ENCODE measurements at regions not wholly inside any gene's neighbourhood (a gene's known extent, or its start where the extent isn't known, plus 50 kb on each side); places are given as distances from the start of the nearest gene placed in this dataset.
A peak's percentile ranks its signal among the peaks of the same experiment; 100 is the strongest.

DNA sequence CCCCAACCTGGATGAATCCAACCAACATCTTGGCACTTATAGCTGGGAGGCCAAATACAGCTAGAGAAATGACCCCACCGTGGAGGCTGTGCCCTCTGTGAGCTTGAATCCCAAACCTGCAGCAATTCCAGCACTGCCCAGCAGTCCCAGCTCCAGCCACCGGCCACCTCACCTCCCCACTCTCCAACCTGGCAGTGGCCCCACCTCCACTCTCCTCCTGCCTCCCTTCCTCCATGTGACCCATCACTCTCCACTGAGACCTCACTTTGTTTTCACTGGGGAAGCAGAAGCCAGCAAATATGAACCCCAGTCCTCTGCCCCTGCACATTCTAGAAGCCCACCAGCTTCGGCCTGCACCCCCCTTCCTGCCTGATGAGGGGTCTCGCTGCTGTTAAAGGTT lies 79.7 kb upstream of the LINGO1 start:
- no peak for ATAC-seq (ENCODE audit: low read depth in 2 of 2)

DNA sequence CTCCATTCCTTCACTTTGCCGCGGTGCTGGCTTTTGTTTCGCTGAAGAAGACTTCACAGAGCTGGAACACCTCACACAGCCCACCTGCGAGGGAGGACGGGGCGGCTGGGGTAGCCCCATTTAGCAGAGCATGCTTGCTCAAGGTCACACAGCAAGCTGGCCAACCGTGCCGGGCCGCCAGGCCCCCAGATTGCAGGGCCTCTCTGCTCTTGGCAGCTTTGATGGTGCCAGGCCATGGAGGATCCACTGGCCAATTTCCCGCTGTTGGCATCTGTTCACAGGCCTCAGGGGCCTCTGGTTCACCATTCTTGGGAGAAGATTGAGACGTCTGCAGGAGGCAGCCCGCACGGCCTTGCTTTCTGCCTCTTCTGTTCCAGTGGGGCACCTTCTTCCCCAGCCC lies 77.9 kb upstream of the LINGO1 start:
- Mint-ChIP-seq H3K4me1 (peaks cover 0 to 2% (median 0%) of the 10 kb centered on the region in 4 donors), H3K4me3 (no peak overlapping the region), H3K27me3 (peaks cover 10% of the 10 kb centered on the region), H3K27ac (no peak overlapping the region), H3K36me3 (no peaks in the 10 kb centered on the region), H3K9me3 (peaks cover 0 to 1% (median 0%) of the 10 kb centered on the region in 7 donors)
- ATAC-seq (ENCODE audit: low read depth in 2 of 2): no peak
- H3K4me3 ChIP-seq (ENCODE audit: low read depth, low read length): no peak overlapping the region
- DNase-seq: no peak
- H3K27ac ChIP-seq (ENCODE audit: insufficient read depth, low read length, poor library complexity, severe bottlenecking): no peak overlapping the region
- no peaks in the 10 kb centered on the region for H3K9me3 ChIP-seq (ENCODE audit: control insufficient read depth in 2 of 2, low read length in 2 of 2)
- no peaks in the 10 kb centered on the region for H3K36me3 ChIP-seq (ENCODE audit: control insufficient read depth, insufficient read depth, low read length)
- H3K27me3 ChIP-seq (ENCODE audit: control insufficient read depth, insufficient read depth, low read length): no peaks in the 10 kb centered on the region
- H3K4me1 ChIP-seq (ENCODE audit: control insufficient read depth, insufficient read depth, low read length, poor library complexity, severe bottlenecking): no peaks in the 10 kb centered on the region

More for the DNA sequence above, 79.7 kb upstream of the LINGO1 start:
- Mint-ChIP-seq H3K4me1 (peaks cover 0 to 2% (median 0%) of the 10 kb centered on the region in 4 donors), H3K27me3 (peaks cover 6% of the 10 kb centered on the region), H3K36me3 (no peaks in the 10 kb centered on the region), H3K4me3 (no peak overlapping the region), H3K27ac (no peak overlapping the region), H3K9me3 (peaks cover 0 to 1% (median 0%) of the 10 kb centered on the region in 7 donors)
- Histone ChIP-seq H3K4me3 (ENCODE audit: low read depth, low read length) (no peak overlapping the region), H3K4me1 (ENCODE audit: control insufficient read depth, insufficient read depth, low read length, poor library complexity, severe bottlenecking) (no peaks in the 10 kb centered on the region), H3K36me3 (ENCODE audit: control insufficient read depth, insufficient read depth, low read length) (no peaks in the 10 kb centered on the region), H3K9me3 (ENCODE audit: control insufficient read depth in 2 of 2, low read length in 2 of 2) (no peaks in the 10 kb centered on the region), H3K27ac (ENCODE audit: insufficient read depth, low read length, poor library complexity, severe bottlenecking) (no peak overlapping the region), H3K27me3 (ENCODE audit: control insufficient read depth, insufficient read depth, low read length) (no peaks in the 10 kb centered on the region)
- no peak for DNase-seq

DNA sequence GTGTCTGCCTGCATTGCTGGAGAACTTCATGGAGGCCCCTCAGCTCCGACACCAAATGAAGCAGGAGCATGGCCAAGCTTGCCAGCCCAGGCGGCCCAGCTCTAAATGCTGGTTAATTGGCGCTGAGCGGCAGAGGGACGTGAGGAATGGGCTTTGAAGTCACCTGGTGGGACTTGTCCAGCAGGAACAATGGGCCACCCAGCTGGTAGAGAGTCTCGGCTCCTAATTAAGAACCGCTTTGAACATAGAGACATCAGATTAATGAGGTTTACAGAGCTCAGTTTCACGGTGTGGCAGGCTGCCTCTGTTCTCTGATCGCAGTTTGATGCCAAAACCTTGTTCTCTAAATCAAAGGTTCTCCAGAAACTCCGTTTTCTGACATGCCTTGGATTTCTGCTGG lies 77.5 kb upstream of the LINGO1 start:
- Histone ChIP-seq H3K27ac (ENCODE audit: insufficient read depth, low read length, poor library complexity, severe bottlenecking) (no peak overlapping the region), H3K36me3 (ENCODE audit: control insufficient read depth, insufficient read depth, low read length) (no peaks in the 10 kb centered on the region), H3K27me3 (ENCODE audit: control insufficient read depth, insufficient read depth, low read length) (no peaks in the 10 kb centered on the region), H3K4me3 (ENCODE audit: low read depth, low read length) (no peak overlapping the region), H3K9me3 (ENCODE audit: control insufficient read depth in 2 of 2, low read length in 2 of 2) (no peaks in the 10 kb centered on the region), H3K4me1 (ENCODE audit: control insufficient read depth, insufficient read depth, low read length, poor library complexity, severe bottlenecking) (no peaks in the 10 kb centered on the region)
- Mint-ChIP-seq H3K9me3 (peaks cover 0 to 1% (median 0%) of the 10 kb centered on the region in 7 donors), H3K4me3 (no peak overlapping the region), H3K27me3 (peaks cover 10% of the 10 kb centered on the region), H3K4me1 (peaks cover 0 to 2% (median 0%) of the 10 kb centered on the region in 4 donors), H3K36me3 (no peaks in the 10 kb centered on the region), H3K27ac (peak overlapping the region in 1 of 3 donors; percentile 53)
- no peak for ATAC-seq (ENCODE audit: low read depth in 2 of 2)
- no peak for DNase-seq

DNA sequence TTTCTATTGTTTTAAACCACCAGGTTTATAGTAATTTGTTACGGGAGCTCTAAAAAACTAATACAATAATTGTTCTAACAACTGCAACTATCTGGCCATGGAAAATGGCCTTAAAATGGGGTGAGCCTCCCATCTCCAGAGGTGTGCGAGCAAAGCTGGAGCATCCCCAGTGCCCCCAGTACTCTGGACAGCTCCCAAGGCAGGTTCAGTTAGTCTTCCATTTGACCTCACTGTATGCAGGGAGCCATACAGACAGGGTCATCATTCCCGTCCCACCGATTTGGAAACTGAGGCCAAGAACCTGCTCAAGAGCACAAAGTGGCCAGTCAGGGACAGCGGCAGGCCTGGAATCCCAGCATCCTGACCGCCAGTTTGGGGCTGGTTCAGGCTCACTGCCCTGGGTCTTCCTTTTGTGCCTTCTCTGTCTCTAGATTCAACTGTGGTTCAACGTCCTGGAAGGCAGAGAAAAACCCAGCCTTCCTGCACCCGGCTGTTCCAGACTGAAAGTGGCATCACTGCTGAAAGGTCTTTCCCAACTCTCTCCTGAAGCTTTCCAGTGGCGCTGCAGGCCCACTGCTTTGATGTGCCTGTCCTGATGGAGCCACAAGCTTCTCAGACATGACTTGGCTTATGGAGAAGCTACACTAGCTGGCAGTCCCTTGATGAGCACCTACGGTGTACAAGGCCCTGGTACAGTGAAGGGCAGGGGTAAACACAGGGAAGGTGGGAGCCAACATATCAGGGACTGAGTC lies 76.6 kb upstream of the LINGO1 start:
- Mint-ChIP-seq H3K9me3 (peaks cover 0 to 1% (median 0%) of the 10 kb centered on the region in 7 donors), H3K36me3 (no peaks in the 10 kb centered on the region), H3K4me3 (no peak overlapping the region), H3K4me1 (peaks cover 0 to 2% (median 0%) of the 10 kb centered on the region in 4 donors), H3K27me3 (peaks cover 9% of the 10 kb centered on the region), H3K27ac (no peak overlapping the region)
- H3K27ac ChIP-seq (ENCODE audit: insufficient read depth, low read length, poor library complexity, severe bottlenecking): no peak overlapping the region
- H3K27me3 ChIP-seq (ENCODE audit: control insufficient read depth, insufficient read depth, low read length): no peaks in the 10 kb centered on the region
- H3K4me1 ChIP-seq (ENCODE audit: control insufficient read depth, insufficient read depth, low read length, poor library complexity, severe bottlenecking): no peaks in the 10 kb centered on the region
- no peak for DNase-seq
- ATAC-seq (ENCODE audit: low read depth in 2 of 2): no peak
- H3K9me3 ChIP-seq (ENCODE audit: control insufficient read depth in 2 of 2, low read length in 2 of 2): no peaks in the 10 kb centered on the region
- H3K4me3 ChIP-seq (ENCODE audit: low read depth, low read length): no peak overlapping the region
- no peaks in the 10 kb centered on the region for H3K36me3 ChIP-seq (ENCODE audit: control insufficient read depth, insufficient read depth, low read length)

DNA sequence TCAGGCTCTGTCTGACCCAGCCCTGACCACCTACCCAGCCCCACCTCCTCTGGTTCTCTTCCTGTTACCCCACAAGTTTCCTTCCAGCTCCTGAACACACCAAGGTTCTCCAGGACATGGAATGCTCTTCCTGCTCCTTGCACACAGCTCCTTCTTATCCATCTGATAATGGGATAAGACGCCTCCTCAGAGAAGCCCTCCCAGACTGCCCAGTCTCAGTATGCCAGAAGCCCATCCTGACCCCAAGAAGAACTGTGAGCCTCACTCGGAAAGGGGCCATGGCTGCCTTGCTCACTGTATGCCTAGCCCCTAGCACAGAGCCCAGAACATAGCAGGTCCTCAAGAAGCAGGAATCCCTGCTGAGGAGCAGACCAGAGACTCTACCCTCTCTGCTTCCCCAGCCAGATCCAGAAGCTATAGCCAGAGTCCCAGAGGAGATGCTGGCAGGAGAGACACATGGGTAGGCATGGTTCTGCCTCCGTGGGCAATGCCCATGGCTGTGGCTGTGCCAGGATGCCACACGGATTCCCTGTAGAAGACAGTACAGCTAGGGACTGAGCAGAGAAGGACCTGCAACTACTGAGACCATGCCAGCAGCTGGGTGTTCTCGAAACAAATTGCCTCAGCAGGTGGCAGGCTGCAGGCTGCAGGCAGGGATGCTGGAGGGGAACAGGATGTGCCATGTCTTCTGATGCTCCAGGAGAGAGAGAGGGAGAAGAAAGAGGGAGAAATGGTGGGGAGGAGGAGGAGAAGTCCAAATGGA lies 74.0 kb upstream of the LINGO1 start:
- H3K36me3 ChIP-seq (ENCODE audit: control insufficient read depth, insufficient read depth, low read length): no peaks in the 10 kb centered on the region
- H3K27ac ChIP-seq (ENCODE audit: insufficient read depth, low read length, poor library complexity, severe bottlenecking): no peak overlapping the region
- no peak overlapping the region for H3K27ac Mint-ChIP-seq
- H3K27me3 ChIP-seq (ENCODE audit: control insufficient read depth, insufficient read depth, low read length): no peaks in the 10 kb centered on the region
- H3K27me3 Mint-ChIP-seq: peaks cover 5% of the 10 kb centered on the region
- H3K4me3 Mint-ChIP-seq: no peak overlapping the region
- no peaks in the 10 kb centered on the region for H3K4me1 ChIP-seq (ENCODE audit: control insufficient read depth, insufficient read depth, low read length, poor library complexity, severe bottlenecking)
- H3K4me1 Mint-ChIP-seq: no peaks in the 10 kb centered on the region
- no peaks in the 10 kb centered on the region for H3K36me3 Mint-ChIP-seq
- ATAC-seq (ENCODE audit: low read depth in 2 of 2): no peak
- H3K9me3 Mint-ChIP-seq: peaks cover 0 to 1% (median 0%) of the 10 kb centered on the region in 7 donors
- H3K9me3 ChIP-seq (ENCODE audit: control insufficient read depth in 2 of 2, low read length in 2 of 2): no peaks in the 10 kb centered on the region
- no peak for DNase-seq
- H3K4me3 ChIP-seq (ENCODE audit: low read depth, low read length): no peak overlapping the region

DNA sequence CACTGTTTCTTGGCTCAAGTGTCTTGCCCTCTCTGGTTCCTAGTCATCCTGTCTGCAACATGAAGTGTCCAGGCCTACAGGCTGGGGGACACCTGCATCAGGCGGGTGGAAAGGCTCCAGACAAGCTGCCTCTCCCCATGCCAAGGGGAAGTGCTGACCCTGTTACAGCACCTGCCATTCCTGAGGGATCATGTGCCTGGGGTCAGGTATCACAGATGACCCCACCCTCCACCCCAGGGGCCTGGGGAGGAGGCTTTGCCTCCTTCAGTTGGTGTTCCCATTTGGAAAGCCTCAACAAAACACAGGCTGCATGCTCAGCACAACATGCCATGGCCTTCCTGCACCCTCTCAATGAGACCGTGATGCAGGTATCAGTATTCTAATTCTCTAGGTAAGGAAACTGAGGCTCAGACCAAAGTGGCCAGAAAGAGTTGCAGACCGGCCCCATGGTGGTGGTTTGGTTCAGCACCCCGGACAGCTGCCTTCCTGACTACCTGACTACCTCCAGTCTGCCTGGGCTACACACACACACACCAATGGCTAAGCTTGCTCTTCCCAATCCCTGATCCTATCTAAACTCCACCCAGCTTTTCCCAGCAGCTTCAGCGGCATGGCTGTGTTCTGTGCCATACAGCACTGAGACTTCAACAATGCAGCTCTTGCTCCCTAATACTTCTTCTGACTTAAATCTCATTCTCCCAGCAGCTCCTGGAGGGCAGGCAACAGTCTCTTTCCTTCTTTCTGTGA lies 69.7 kb upstream of the LINGO1 start:
- H3K9me3 ChIP-seq (ENCODE audit: control insufficient read depth in 2 of 2, low read length in 2 of 2): no peaks in the 10 kb centered on the region
- H3K36me3 ChIP-seq (ENCODE audit: control insufficient read depth, insufficient read depth, low read length): no peaks in the 10 kb centered on the region
- no peaks in the 10 kb centered on the region for H3K27me3 ChIP-seq (ENCODE audit: control insufficient read depth, insufficient read depth, low read length)
- no peak overlapping the region for H3K27ac ChIP-seq (ENCODE audit: insufficient read depth, low read length, poor library complexity, severe bottlenecking)
- H3K4me1 Mint-ChIP-seq: no peaks in the 10 kb centered on the region
- H3K27me3 Mint-ChIP-seq: peaks cover 5% of the 10 kb centered on the region
- no peaks in the 10 kb centered on the region for H3K36me3 Mint-ChIP-seq
- ATAC-seq (ENCODE audit: low read depth in 2 of 2) (no peak), DNase-seq (no peak)
- H3K4me1 ChIP-seq (ENCODE audit: control insufficient read depth, insufficient read depth, low read length, poor library complexity, severe bottlenecking): no peaks in the 10 kb centered on the region
- peaks cover 0 to 3% (median 0%) of the 10 kb centered on the region in 7 donors for H3K9me3 Mint-ChIP-seq
- no peak overlapping the region for H3K27ac Mint-ChIP-seq
- H3K4me3 Mint-ChIP-seq: no peak overlapping the region
- no peak overlapping the region for H3K4me3 ChIP-seq (ENCODE audit: low read depth, low read length)

DNA sequence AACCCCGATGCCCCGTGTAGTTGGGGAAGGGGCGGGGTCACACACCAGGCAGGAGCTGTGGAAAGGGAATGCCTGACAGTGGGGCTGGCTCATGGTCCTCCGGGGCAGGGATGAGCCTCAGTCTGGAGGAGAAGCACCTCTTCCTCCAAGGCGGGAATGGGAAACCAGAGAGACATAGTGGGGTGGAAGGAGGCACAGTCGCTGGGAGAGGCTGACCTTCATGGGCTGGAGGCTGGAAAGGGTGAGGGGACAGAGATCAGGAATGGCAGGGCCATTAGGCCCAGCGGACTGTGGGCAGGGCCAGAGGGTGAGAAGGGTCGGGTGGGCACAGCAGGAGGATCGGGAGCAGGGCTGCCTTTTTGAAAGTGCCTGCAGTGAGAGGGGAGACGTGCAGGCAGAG lies 65.8 kb upstream of the LINGO1 start:
- Histone ChIP-seq H3K27me3 (ENCODE audit: control insufficient read depth, insufficient read depth, low read length) (no peaks in the 10 kb centered on the region), H3K4me1 (ENCODE audit: control insufficient read depth, insufficient read depth, low read length, poor library complexity, severe bottlenecking) (no peaks in the 10 kb centered on the region), H3K9me3 (ENCODE audit: control insufficient read depth in 2 of 2, low read length in 2 of 2) (no peaks in the 10 kb centered on the region), H3K36me3 (ENCODE audit: control insufficient read depth, insufficient read depth, low read length) (no peaks in the 10 kb centered on the region), H3K27ac (ENCODE audit: insufficient read depth, low read length, poor library complexity, severe bottlenecking) (no peak overlapping the region), H3K4me3 (ENCODE audit: low read depth, low read length) (no peak overlapping the region)
- peaks cover 0 to 3% (median 0%) of the 10 kb centered on the region in 7 donors for H3K9me3 Mint-ChIP-seq
- no peaks in the 10 kb centered on the region for H3K27me3 Mint-ChIP-seq
- DNase-seq (no peak), ATAC-seq (ENCODE audit: low read depth in 2 of 2) (no peak)
- peak overlapping the region in 1 of 3 donors; percentile 12 for H3K27ac Mint-ChIP-seq
- H3K4me1 Mint-ChIP-seq: no peaks in the 10 kb centered on the region
- H3K4me3 Mint-ChIP-seq: no peak overlapping the region
- H3K36me3 Mint-ChIP-seq: no peaks in the 10 kb centered on the region
